Neural crest cell (in vitro differentiated cells): ENCODE measurements at regions not wholly inside any gene's neighbourhood (a gene's known extent, or its start where the extent isn't known, plus 50 kb on each side); places are given as distances from the start of the nearest gene placed in this dataset.

Experiments
- DNase-seq: peaks from one replicate; pipeline ENCODE4 v3.0.0; 2021; ENCODE audit warnings: low read depth, mixed read lengths, low spot score
- H3K27ac Mint-ChIP-seq: one replicate; pipeline ENCODE4 v1.8.0; 2021; ENCODE audit warnings: mild to moderate bottlenecking, mixed read lengths; ENCODE audit not compliant: unreplicated experiment
- H3K27me3 Mint-ChIP-seq: 2 replicates; pipeline ENCODE4 v1.8.0; 2021; ENCODE audit warnings: low read depth, mild to moderate bottlenecking, mixed read lengths
- H3K36me3 Mint-ChIP-seq: 2 replicates; pipeline ENCODE4 v1.8.0; 2021; ENCODE audit warnings: low read depth, mild to moderate bottlenecking, mixed read lengths
- H3K4me1 Mint-ChIP-seq: 2 replicates; pipeline ENCODE4 v1.8.0; 2021; ENCODE audit warnings: mixed read lengths
- H3K4me3 Mint-ChIP-seq: one replicate; pipeline ENCODE4 v1.8.0; 2021; ENCODE audit warnings: mild to moderate bottlenecking, mixed read lengths
- H3K9me3 Mint-ChIP-seq: 2 replicates; pipeline ENCODE4 v1.8.0; 2021; ENCODE audit warnings: mixed read lengths
- CTCF ChIP-seq: fragments of 200-600 bp; sonication (generic); conservative IDR thresholded peaks from 2 replicates; pipeline ENCODE4 v1.5.0; 2021; ENCODE audit warnings: antibody characterized with exemption, mild to moderate bottlenecking

GRCh38 chr6:164022632-164023031 is 608.1 kb downstream of the QKI start:
- H3K4me3 Mint-ChIP-seq: no peak overlapping the region
- H3K36me3 Mint-ChIP-seq: no peaks in the 10 kb centered on the region
- H3K27ac Mint-ChIP-seq: no peak overlapping the region
- no peaks in the 10 kb centered on the region for H3K27me3 Mint-ChIP-seq
- TF ChIP-seq CTCF: no peak
- peaks cover 29% of the 10 kb centered on the region for H3K4me1 Mint-ChIP-seq
- DNase-seq: no peak
- no peaks in the 10 kb centered on the region for H3K9me3 Mint-ChIP-seq

GRCh38 chr6:164021589-164022250 is 607.2 kb downstream of the QKI start:
- H3K9me3 Mint-ChIP-seq: no peaks in the 10 kb centered on the region
- DNase-seq: no peak
- H3K27me3 Mint-ChIP-seq: no peaks in the 10 kb centered on the region
- no peak for TF ChIP-seq CTCF
- peaks cover 35% of the 10 kb centered on the region for H3K4me1 Mint-ChIP-seq
- H3K27ac Mint-ChIP-seq: no peak overlapping the region
- no peaks in the 10 kb centered on the region for H3K36me3 Mint-ChIP-seq
- H3K4me3 Mint-ChIP-seq: no peak overlapping the region

GRCh38 chr6:164020142-164020541 is 605.6 kb downstream of the QKI start:
- H3K9me3 Mint-ChIP-seq: no peaks in the 10 kb centered on the region
- no peaks in the 10 kb centered on the region for H3K27me3 Mint-ChIP-seq
- DNase-seq: no peak
- H3K27ac Mint-ChIP-seq: no peak overlapping the region
- no peak overlapping the region for H3K4me3 Mint-ChIP-seq
- peaks cover 50% of the 10 kb centered on the region for H3K4me1 Mint-ChIP-seq
- no peak for TF ChIP-seq CTCF
- no peaks in the 10 kb centered on the region for H3K36me3 Mint-ChIP-seq

GRCh38 chr6:164018133-164018532 is 603.6 kb downstream of the QKI start:
- H3K36me3 Mint-ChIP-seq: no peaks in the 10 kb centered on the region

GRCh38 chr6:164016056-164016455 is 601.5 kb downstream of the QKI start:
- H3K36me3 Mint-ChIP-seq: peaks cover 4% of the 10 kb centered on the region
- no peak for DNase-seq
- H3K27ac Mint-ChIP-seq: no peak overlapping the region
- no peak overlapping the region for H3K4me3 Mint-ChIP-seq
- peaks cover 57% of the 10 kb centered on the region for H3K4me1 Mint-ChIP-seq
- H3K9me3 Mint-ChIP-seq: peaks cover 4% of the 10 kb centered on the region
- TF ChIP-seq CTCF: no peak
- no peaks in the 10 kb centered on the region for H3K27me3 Mint-ChIP-seq

More at GRCh38 chr6:164018133-164018532, 603.6 kb downstream of the QKI start:
- peak overlapping the region; percentile 12 for H3K27ac Mint-ChIP-seq
- DNase-seq: no peak
- H3K4me1 Mint-ChIP-seq: peaks cover 65% of the 10 kb centered on the region
- H3K4me3 Mint-ChIP-seq: no peak overlapping the region
- TF ChIP-seq CTCF: no peak
- H3K27me3 Mint-ChIP-seq: no peaks in the 10 kb centered on the region
- no peaks in the 10 kb centered on the region for H3K9me3 Mint-ChIP-seq
